ENCODE measurements at regions not wholly inside any gene's neighbourhood (a gene's known extent, or its start where the extent isn't known, plus 50 kb on each side); places are given as distances from the start of the nearest gene placed in this dataset.

DNA sequence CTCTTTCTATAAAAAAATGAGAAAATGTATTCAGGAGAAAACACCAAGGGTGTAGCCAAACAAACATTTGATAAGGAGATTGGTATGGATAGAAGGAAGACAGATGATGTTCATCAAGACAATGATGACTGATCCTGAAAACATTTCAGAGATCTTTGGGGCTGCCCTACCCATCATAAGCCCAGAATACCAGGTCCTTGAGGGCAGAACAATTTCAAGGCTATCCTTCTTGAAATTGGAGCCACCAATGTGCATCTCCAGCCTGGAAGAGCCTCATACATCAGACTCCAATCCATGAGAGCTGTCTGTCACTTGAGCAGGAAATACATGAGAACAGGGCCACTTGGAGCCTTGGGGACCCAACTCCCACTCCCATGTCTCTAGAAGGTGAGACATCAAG is 89.5 kb upstream of the ANKRD28 start:
- TF ChIP-seq POLR2AphosphoS5 (IDR thresholded peaks at IDR 0.05; ENCODE audit: low read depth, low read length) (no peak), POLR2A (IDR thresholded peaks at IDR 0.05; ENCODE audit: low read depth, low read length) (no peak), TAF1 (IDR thresholded peaks at IDR 0.05; ENCODE audit: borderline replicate concordance, low read depth, low read length) (no peak)
